Neural progenitor cell (in vitro differentiated cells): ENCODE measurements at regions not wholly inside any gene's neighbourhood (a gene's known extent, or its start where the extent isn't known, plus 50 kb on each side); places are given as distances from the start of the nearest gene placed in this dataset.
"Not testable (repeated sequence)": the region's sequence is repeated elsewhere in the genome, so short reads cannot be mapped to it uniquely, and the experiment has no call there.

Experiments
- DNase-seq: peaks from one replicate; pipeline ENCODE4 v3.0.0-alpha.2; 2016; ENCODE audit warnings: low spot score
- H2AFZ ChIP-seq: fragments of 200-600 bp; sonication (generic); replicated peaks from 2 replicates; pipeline ENCODE4 v1.6.1; 2016; ENCODE audit warnings: antibody characterized with exemption
- H3F3A ChIP-seq: fragments of 200-600 bp; sonication (generic); 2 replicates; pipeline ENCODE4 v1.6.1; 2016; ENCODE audit warnings: antibody characterized with exemption, low read depth
- H3K27ac ChIP-seq: fragments of 200-600 bp; sonication (generic); 2 replicates; pipeline ENCODE4 v1.5.1; 2016; ENCODE audit warnings: mild to moderate bottlenecking
- H3K27me3 ChIP-seq: fragments of 200-600 bp; sonication (generic); 2 replicates; pipeline ENCODE4 v1.6.1; 2016; ENCODE audit warnings: mild to moderate bottlenecking, moderate library complexity
- H3K36me3 ChIP-seq: fragments of 200-600 bp; sonication (generic); 2 replicates; pipeline ENCODE4 v1.5.1; 2016
- H3K4me1 ChIP-seq: fragments of 200-600 bp; sonication (generic); 2 replicates; pipeline ENCODE4 v1.6.1; 2016; ENCODE audit warnings: mixed run types
- H3K4me2 ChIP-seq: fragments of 200-600 bp; sonication (generic); 2 replicates; pipeline ENCODE4 v1.6.1; 2016
- H3K4me3 ChIP-seq: fragments of 200-600 bp; sonication (generic); 2 replicates; pipeline ENCODE4 v1.5.1; 2016
- H3K79me2 ChIP-seq: fragments of 200-600 bp; sonication (generic); 2 replicates; pipeline ENCODE4 v1.6.1; 2016; ENCODE audit warnings: low read depth
- H3K9ac ChIP-seq: fragments of 200-600 bp; sonication (generic); 2 replicates; pipeline ENCODE4 v1.6.1; 2016
- H3K9me3 ChIP-seq: fragments of 200-600 bp; sonication (generic); 2 replicates; pipeline ENCODE4 v1.5.1; 2016; ENCODE audit warnings: low read depth
- H4K20me1 ChIP-seq: fragments of 200-600 bp; sonication (generic); 2 replicates; pipeline ENCODE4 v1.6.1; 2016; ENCODE audit warnings: low read depth
- H3K27ac Mint-ChIP-seq: 3 replicates; pipeline ENCODE4 v1.8.0; 2021; ENCODE audit warnings: mixed read lengths
- H3K27me3 Mint-ChIP-seq: 2 replicates; pipeline ENCODE4 v1.8.0; 2022; ENCODE audit warnings: low read depth, mild to moderate bottlenecking, inconsistent platforms, moderate library complexity, mixed read lengths; ENCODE audit not compliant: insufficient read depth
- H3K36me3 Mint-ChIP-seq: 3 replicates; pipeline ENCODE4 v1.8.0; 2021; ENCODE audit warnings: mixed read lengths
- H3K4me1 Mint-ChIP-seq: 3 replicates; pipeline ENCODE4 v1.8.0; 2021; ENCODE audit warnings: mixed read lengths
- H3K4me3 Mint-ChIP-seq: 3 replicates; pipeline ENCODE4 v1.8.0; 2021; ENCODE audit warnings: mild to moderate bottlenecking, moderate library complexity, mixed read lengths
- H3K9me3 Mint-ChIP-seq: 3 replicates; pipeline ENCODE4 v1.8.0; 2020; ENCODE audit warnings: mixed read lengths

- not testable (repeated sequence) for H3K79me2 ChIP-seq, H3K36me3 ChIP-seq, H2AFZ ChIP-seq, H3K4me3 Mint-ChIP-seq, H3K27ac ChIP-seq, H3K9me3 ChIP-seq, H3K4me2 ChIP-seq, H3K36me3 Mint-ChIP-seq, H3K9me3 Mint-ChIP-seq, H3K27me3 ChIP-seq, H4K20me1 ChIP-seq, H3K4me1 Mint-ChIP-seq, H3K4me3 ChIP-seq, H3K9ac ChIP-seq, H3K27ac Mint-ChIP-seq, DNase-seq, H3K27me3 Mint-ChIP-seq, H3K4me1 ChIP-seq, H3F3A ChIP-seq
Measured at GRCh38 chr1:149200567-149200966, 97.2 kb upstream of the NBPF9 start.

GRCh38 chr1:149202283-149202682, 98.9 kb upstream of the NBPF9 start:
- H3F3A ChIP-seq, H3K4me2 ChIP-seq, H3K4me1 Mint-ChIP-seq, H3K79me2 ChIP-seq, H3K36me3 ChIP-seq, H3K27me3 ChIP-seq, H2AFZ ChIP-seq, H3K27ac ChIP-seq, H3K4me3 ChIP-seq, H3K36me3 Mint-ChIP-seq, H3K27me3 Mint-ChIP-seq, H4K20me1 ChIP-seq, H3K27ac Mint-ChIP-seq, H3K9ac ChIP-seq, H3K9me3 ChIP-seq, H3K9me3 Mint-ChIP-seq, DNase-seq, H3K4me3 Mint-ChIP-seq, H3K4me1 ChIP-seq: not testable (repeated sequence)

GRCh38 chr1:149204396-149204795, 101.0 kb upstream of the NBPF9 start:
- not testable (repeated sequence) for H2AFZ ChIP-seq, H3K9me3 ChIP-seq, H3K4me1 ChIP-seq, H4K20me1 ChIP-seq, H3K27me3 Mint-ChIP-seq, H3K9ac ChIP-seq, H3K27ac Mint-ChIP-seq, H3K27me3 ChIP-seq, DNase-seq, H3K79me2 ChIP-seq, H3K4me2 ChIP-seq, H3F3A ChIP-seq, H3K9me3 Mint-ChIP-seq, H3K4me1 Mint-ChIP-seq, H3K36me3 Mint-ChIP-seq, H3K4me3 Mint-ChIP-seq, H3K4me3 ChIP-seq, H3K27ac ChIP-seq, H3K36me3 ChIP-seq

GRCh38 chr1:149208836-149209235, 105.5 kb upstream of the NBPF9 start:
- H3K27me3 Mint-ChIP-seq, H3K79me2 ChIP-seq, H3K4me1 ChIP-seq, H3K4me3 ChIP-seq, DNase-seq, H3K4me1 Mint-ChIP-seq, H3K27ac ChIP-seq, H3K9me3 ChIP-seq, H3K36me3 Mint-ChIP-seq, H3K27ac Mint-ChIP-seq, H3K4me2 ChIP-seq, H3K36me3 ChIP-seq, H4K20me1 ChIP-seq, H2AFZ ChIP-seq, H3K27me3 ChIP-seq, H3F3A ChIP-seq, H3K9me3 Mint-ChIP-seq, H3K4me3 Mint-ChIP-seq, H3K9ac ChIP-seq: not testable (repeated sequence)

GRCh38 chr1:149211757-149212420, 108.5 kb upstream of the NBPF9 start:
- not testable (repeated sequence) for H3K36me3 Mint-ChIP-seq, H3K9ac ChIP-seq, H3K27me3 ChIP-seq, H3K9me3 Mint-ChIP-seq, H3K4me1 ChIP-seq, H3K9me3 ChIP-seq, H3F3A ChIP-seq, H4K20me1 ChIP-seq, H3K4me3 Mint-ChIP-seq, H3K27ac Mint-ChIP-seq, H3K4me1 Mint-ChIP-seq, H3K4me3 ChIP-seq, H3K4me2 ChIP-seq, H3K79me2 ChIP-seq, DNase-seq, H3K27ac ChIP-seq, H3K36me3 ChIP-seq, H2AFZ ChIP-seq, H3K27me3 Mint-ChIP-seq

- H3K9me3 Mint-ChIP-seq, H3K9me3 ChIP-seq: not testable (repeated sequence)
Measured at GRCh38 chr1:149212946-149213345, 109.6 kb upstream of the NBPF9 start.

GRCh38 chr1:149213673-149214072, 110.3 kb upstream of the NBPF9 start:
- H3K27ac ChIP-seq, H3K9ac ChIP-seq, H3K27me3 Mint-ChIP-seq, H3K9me3 Mint-ChIP-seq, H3K27me3 ChIP-seq, H3K4me2 ChIP-seq, H2AFZ ChIP-seq, H3K4me1 ChIP-seq, H3K36me3 Mint-ChIP-seq, H3K4me3 ChIP-seq, H3K79me2 ChIP-seq, H3K4me3 Mint-ChIP-seq, DNase-seq, H4K20me1 ChIP-seq, H3K4me1 Mint-ChIP-seq, H3F3A ChIP-seq, H3K36me3 ChIP-seq, H3K9me3 ChIP-seq, H3K27ac Mint-ChIP-seq: not testable (repeated sequence)

More at GRCh38 chr1:149212946-149213345, 109.6 kb upstream of the NBPF9 start:
- H4K20me1 ChIP-seq, H3K4me1 Mint-ChIP-seq, H2AFZ ChIP-seq, H3K27me3 ChIP-seq, H3F3A ChIP-seq, H3K4me3 ChIP-seq, H3K27me3 Mint-ChIP-seq, H3K27ac ChIP-seq, H3K4me1 ChIP-seq, H3K36me3 Mint-ChIP-seq, DNase-seq, H3K79me2 ChIP-seq, H3K36me3 ChIP-seq, H3K4me3 Mint-ChIP-seq, H3K27ac Mint-ChIP-seq, H3K4me2 ChIP-seq, H3K9ac ChIP-seq: not testable (repeated sequence)

- DNase-seq, H3K36me3 Mint-ChIP-seq: not testable (repeated sequence)
Measured at GRCh38 chr1:149218080-149218988, 115.0 kb upstream of the NBPF9 start.

More at GRCh38 chr1:149218080-149218988, 115.0 kb upstream of the NBPF9 start:
- H3K27me3 ChIP-seq, H3K27ac ChIP-seq, H3K27ac Mint-ChIP-seq, H3K4me3 ChIP-seq, H3K4me2 ChIP-seq, H4K20me1 ChIP-seq, H3K4me3 Mint-ChIP-seq, H3K9ac ChIP-seq, H3K79me2 ChIP-seq, H2AFZ ChIP-seq, H3K9me3 Mint-ChIP-seq, H3K4me1 Mint-ChIP-seq, H3K36me3 ChIP-seq, H3K27me3 Mint-ChIP-seq, H3K9me3 ChIP-seq, H3K4me1 ChIP-seq, H3F3A ChIP-seq: not testable (repeated sequence)
